Activated CD8-positive, alpha-beta T cell treated with anti-CD3 and anti-CD28 coated beads for 36 hours (primary cell): ENCODE measurements at regions not wholly inside any gene's neighbourhood (a gene's known extent, or its start where the extent isn't known, plus 50 kb on each side); places are given as distances from the start of the nearest gene placed in this dataset.

Experiments used
- ATAC-seq: fragments of 200-7000 bp; cut with Tn5 transposase; one replicate; pipeline ENCODE4 v1.10.0; 2021; ENCODE audit warnings: mild to moderate bottlenecking, moderate library complexity
- CTCF ChIA-PET: fragments of 350-600 bp; sonication (Branson Sonifier 250); formaldehyde crosslinking; loops from one replicate; lab custom pipeline; 2021; ENCODE audit warnings: antibody characterized with exemption; lab: Charles Lee
- POLR2A ChIA-PET: fragments of 350-600 bp; sonication (Branson Sonifier 250); formaldehyde crosslinking; loops from one replicate; lab custom pipeline; 2021; ENCODE audit warnings: antibody characterized with exemption; lab: Charles Lee
- DNase-seq: peaks from one replicate; pipeline ENCODE4 v3.0.0-alpha.2; 2020
- H3K27ac Mint-ChIP-seq: one replicate; pipeline ENCODE4 v1.8.0; 2021; ENCODE audit warnings: mild to moderate bottlenecking, mixed read lengths
- H3K27me3 Mint-ChIP-seq: one replicate; pipeline ENCODE4 v1.8.0; 2021; ENCODE audit warnings: mixed read lengths
- H3K36me3 Mint-ChIP-seq: one replicate; pipeline ENCODE4 v1.8.0; 2021; ENCODE audit warnings: low read depth, mixed read lengths
- H3K4me1 Mint-ChIP-seq: one replicate; pipeline ENCODE4 v1.8.0; 2021; ENCODE audit warnings: low read depth, mixed read lengths
- H3K4me3 Mint-ChIP-seq: one replicate; pipeline ENCODE4 v1.8.0; 2021; ENCODE audit warnings: mild to moderate bottlenecking, moderate library complexity, mixed read lengths
- H3K9me3 Mint-ChIP-seq: one replicate; pipeline ENCODE4 v1.8.0; 2021; ENCODE audit warnings: mixed read lengths
- intact Hi-C: fragments of 100-400 bp; cut with micrococcal nuclease; formaldehyde crosslinking; loops from one replicate; pipeline ENCODE4 v1.10.0; 2022
- TF ChIP-seq, protein P1 (sequence below): fragments of 200-600 bp; IDR thresholded peaks from one replicate; pipeline ENCODE4 v1.8.0; 2022; ENCODE audit warnings: antibody characterized with exemption, mild to moderate bottlenecking

GRCh38 chr3:35987386-35987785 lies 348.1 kb downstream of the ARPP21 start:
- TF ChIP-seq, protein P1, sequence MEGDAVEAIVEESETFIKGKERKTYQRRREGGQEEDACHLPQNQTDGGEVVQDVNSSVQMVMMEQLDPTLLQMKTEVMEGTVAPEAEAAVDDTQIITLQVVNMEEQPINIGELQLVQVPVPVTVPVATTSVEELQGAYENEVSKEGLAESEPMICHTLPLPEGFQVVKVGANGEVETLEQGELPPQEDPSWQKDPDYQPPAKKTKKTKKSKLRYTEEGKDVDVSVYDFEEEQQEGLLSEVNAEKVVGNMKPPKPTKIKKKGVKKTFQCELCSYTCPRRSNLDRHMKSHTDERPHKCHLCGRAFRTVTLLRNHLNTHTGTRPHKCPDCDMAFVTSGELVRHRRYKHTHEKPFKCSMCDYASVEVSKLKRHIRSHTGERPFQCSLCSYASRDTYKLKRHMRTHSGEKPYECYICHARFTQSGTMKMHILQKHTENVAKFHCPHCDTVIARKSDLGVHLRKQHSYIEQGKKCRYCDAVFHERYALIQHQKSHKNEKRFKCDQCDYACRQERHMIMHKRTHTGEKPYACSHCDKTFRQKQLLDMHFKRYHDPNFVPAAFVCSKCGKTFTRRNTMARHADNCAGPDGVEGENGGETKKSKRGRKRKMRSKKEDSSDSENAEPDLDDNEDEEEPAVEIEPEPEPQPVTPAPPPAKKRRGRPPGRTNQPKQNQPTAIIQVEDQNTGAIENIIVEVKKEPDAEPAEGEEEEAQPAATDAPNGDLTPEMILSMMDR: no peak
- H3K36me3 Mint-ChIP-seq: no peaks in the 10 kb centered on the region
- no peaks in the 10 kb centered on the region for H3K4me1 Mint-ChIP-seq
- ChIA-PET CTCF (no interaction called here), POLR2A (no interaction called here)
- H3K27me3 Mint-ChIP-seq: no peaks in the 10 kb centered on the region
- DNase-seq (no peak), ATAC-seq (no peak)
- no peak overlapping the region for H3K27ac Mint-ChIP-seq
- H3K9me3 Mint-ChIP-seq: no peaks in the 10 kb centered on the region
- H3K4me3 Mint-ChIP-seq: no peak overlapping the region
- intact Hi-C loops: no loop called here

DNA sequence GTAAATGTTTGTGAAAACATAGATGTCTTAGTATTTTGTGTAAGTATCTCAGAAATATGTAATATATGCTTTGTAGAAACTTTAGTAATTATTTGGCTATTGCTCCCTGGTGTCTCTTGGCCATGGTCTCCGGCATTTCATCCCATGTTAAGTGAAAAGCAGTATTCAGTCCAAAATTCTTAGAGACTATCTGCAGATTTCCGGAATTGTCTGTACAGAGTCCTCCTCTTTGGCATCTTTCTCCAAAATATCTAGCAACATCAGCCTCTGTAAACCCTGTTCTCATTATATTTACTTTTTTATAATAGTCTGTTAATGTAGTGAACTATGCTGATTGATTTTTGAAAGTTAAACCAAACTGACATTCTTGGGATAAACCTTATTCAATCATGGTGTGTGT lies 352.7 kb downstream of the ARPP21 start:
- CTCF ChIA-PET: no interaction called here

DNA sequence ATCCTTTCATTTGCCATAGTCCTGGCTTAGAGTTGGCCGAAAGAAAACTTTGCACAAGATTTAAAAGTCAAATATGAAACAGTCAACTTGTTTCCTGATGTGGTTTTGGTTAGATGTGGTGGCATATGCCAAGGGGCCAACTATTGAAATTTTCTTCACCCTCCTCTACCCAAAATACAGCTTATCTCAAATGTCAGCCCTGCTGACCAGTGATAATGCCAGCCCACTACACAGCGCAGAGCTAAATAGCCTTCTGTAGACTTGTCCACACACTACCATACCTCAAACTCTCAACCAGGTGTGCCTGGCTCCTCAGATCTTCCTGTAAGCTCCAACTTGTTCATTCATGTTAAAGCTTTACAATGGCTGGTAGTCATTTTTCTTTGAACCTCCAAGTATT lies 368.5 kb upstream of the STAC start:
- TF ChIP-seq, protein P1: no peak
- POLR2A ChIA-PET: no interaction called here
- no peaks in the 10 kb centered on the region for H3K36me3 Mint-ChIP-seq
- H3K4me1 Mint-ChIP-seq: no peaks in the 10 kb centered on the region
- DNase-seq (no peak), ATAC-seq (no peak)
- CTCF ChIA-PET: no interaction called here
- H3K4me3 Mint-ChIP-seq: no peak overlapping the region
- no peak overlapping the region for H3K27ac Mint-ChIP-seq
- no peaks in the 10 kb centered on the region for H3K27me3 Mint-ChIP-seq
- peaks cover 8% of the 10 kb centered on the region for H3K9me3 Mint-ChIP-seq
- intact Hi-C loops: no loop called here

More for the DNA sequence above, 352.7 kb downstream of the ARPP21 start:
- TF ChIP-seq, protein P1: no peak
- POLR2A ChIA-PET: no interaction called here
- DNase-seq (no peak), ATAC-seq (no peak)
- no peak overlapping the region for H3K4me3 Mint-ChIP-seq
- peaks cover 3% of the 10 kb centered on the region for H3K9me3 Mint-ChIP-seq
- H3K4me1 Mint-ChIP-seq: no peaks in the 10 kb centered on the region
- no peak overlapping the region for H3K27ac Mint-ChIP-seq
- no peaks in the 10 kb centered on the region for H3K27me3 Mint-ChIP-seq
- H3K36me3 Mint-ChIP-seq: no peaks in the 10 kb centered on the region
- intact Hi-C loops: no loop called here

DNA sequence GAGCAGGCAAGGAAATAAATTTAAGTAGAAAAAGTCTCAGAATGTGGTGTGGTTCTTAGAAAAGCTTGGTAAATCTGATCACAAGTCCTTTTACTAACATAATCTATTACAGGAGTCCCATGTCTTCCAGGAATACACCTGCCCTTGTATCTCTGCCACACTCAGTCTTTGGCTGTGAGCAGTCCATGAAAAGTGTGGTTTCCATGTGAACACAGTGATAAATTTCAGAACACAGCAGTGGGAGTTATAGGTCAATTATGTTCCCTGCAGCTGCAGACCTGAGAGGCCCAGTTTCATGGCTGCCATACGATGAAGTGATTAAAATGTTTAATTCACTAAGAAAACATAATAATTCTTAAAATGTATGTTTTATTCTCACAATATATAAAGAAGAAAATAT lies 366.9 kb upstream of the STAC start:
- intact Hi-C loops: no loop called here
- no peak overlapping the region for H3K27ac Mint-ChIP-seq
- CTCF ChIA-PET: no interaction called here

GRCh38 chr3:36025232-36025631 lies 355.1 kb upstream of the STAC start:
- DNase-seq (no peak), ATAC-seq (no peak)
- intact Hi-C loops: no loop called here
- no peak overlapping the region for H3K27ac Mint-ChIP-seq
- H3K36me3 Mint-ChIP-seq: no peaks in the 10 kb centered on the region
- no peak overlapping the region for H3K4me3 Mint-ChIP-seq
- POLR2A ChIA-PET: no interaction called here
- CTCF ChIA-PET: no interaction called here
- H3K9me3 Mint-ChIP-seq: no peaks in the 10 kb centered on the region
- TF ChIP-seq, protein P1: no peak
- peaks cover 1% of the 10 kb centered on the region for H3K27me3 Mint-ChIP-seq
- H3K4me1 Mint-ChIP-seq: no peaks in the 10 kb centered on the region

More for the DNA sequence above, 366.9 kb upstream of the STAC start:
- TF ChIP-seq, protein P1: no peak
- no peak overlapping the region for H3K4me3 Mint-ChIP-seq
- H3K9me3 Mint-ChIP-seq: peaks cover 3% of the 10 kb centered on the region
- POLR2A ChIA-PET: no interaction called here
- H3K36me3 Mint-ChIP-seq: no peaks in the 10 kb centered on the region
- no peaks in the 10 kb centered on the region for H3K27me3 Mint-ChIP-seq
- ATAC-seq (no peak), DNase-seq (no peak)
- no peaks in the 10 kb centered on the region for H3K4me1 Mint-ChIP-seq
